Stomach (tissue), 8 donors: ENCODE measurements at regions not wholly inside any gene's neighbourhood (a gene's known extent, or its start where the extent isn't known, plus 50 kb on each side); places are given as distances from the start of the nearest gene placed in this dataset.

ENCODE experiments used
- DNase-seq, 2 donors: peaks; one replicate each; pipeline versions ENCODE4 v3.0.0 to v3.0.0-alpha.2; 2013 to 2019
- H3K27ac ChIP-seq, 5 donors: fragments of 200-600 bp in 4 of 5; sonication (generic) in 4 of 5; one replicate each; pipeline ENCODE4 v1.5.1; 2013 to 2019; ENCODE audit warnings: mild to moderate bottlenecking in 1 of 5, moderate library complexity in 1 of 5
- H3K27me3 ChIP-seq, 3 donors: fragments of 200-600 bp; sonication (generic); one replicate each; pipeline ENCODE4 v1.5.1; 2017 to 2019; ENCODE audit warnings: mixed run types in 1 of 3
- H3K36me3 ChIP-seq, 4 donors: fragments of 200-600 bp; sonication (generic); 1 replicate in 3 of 4; 2 replicates in 1 of 4; pipeline ENCODE4 v1.5.1; 2016 to 2019
- H3K4me1 ChIP-seq, 4 donors: fragments of 200-600 bp; sonication (generic); one replicate each; pipeline ENCODE4 v1.5.1; 2016 to 2019
- H3K4me3 ChIP-seq, 4 donors: fragments of 200-600 bp; sonication (generic) in 3 of 4; one replicate each; pipeline ENCODE4 v1.5.1; 2016 to 2019; ENCODE audit warnings: mild to moderate bottlenecking in 1 of 4
- H3K9me3 ChIP-seq, 4 donors: fragments of 200-600 bp; sonication (generic); one replicate each; pipeline ENCODE4 v1.5.1; 2016 to 2019
- EP300 ChIP-seq: sonication (generic); formaldehyde crosslinking; IDR thresholded peaks from one replicate; pipeline ENCODE4 v1.6.1; 2017; ENCODE audit warnings: antibody characterized with exemption
- POLR2A ChIP-seq, 4 donors: fragments of 450-650 bp; IDR thresholded peaks; one replicate each; pipeline ENCODE4 v1.6.1; 2016; ENCODE audit warnings: antibody characterized with exemption in 4 of 4, control low read depth in 2 of 4, mild to moderate bottlenecking in 1 of 4, moderate library complexity in 1 of 4
- POLR2AphosphoS5 ChIP-seq, 3 donors: sonication (generic); formaldehyde crosslinking; IDR thresholded peaks; one replicate each; pipeline ENCODE4 v1.6.1; 2016; ENCODE audit warnings: antibody characterized with exemption in 3 of 3
- WGBS, 5 donors: extraction: QIAGEN DNeasy Blood & Tissue Kit in 3 of 5; methylation state at CpG; one replicate each; pipeline versions ENCODE4 v1.1.5 to v1.1.7; 2013 to 2018; 5-methylcytosine and 5-hydroxymethylcytosine counted together
- intact Hi-C: fragments of 100-400 bp; cut with DNase I; formaldehyde crosslinking; loops from one replicate; pipeline ENCODE4 v1.15.1; 2023; ENCODE audit warnings: low total_unique reads
- TF ChIP-seq, protein P1 (sequence below), 7 experiments: fragments of 450-650 bp in 4 of 7; fragments of 200-600 bp in 3 of 7; sonication (generic) in 3 of 7; IDR thresholded peaks; one replicate each; pipeline ENCODE4 v1.5.1; 2016 to 2019; ENCODE audit warnings: antibody characterized with exemption in 7 of 7, control low read depth in 2 of 7, mild to moderate bottlenecking in 1 of 7
- donor health status: healthy with polysubstance abuse.
- donor health status: Bipolar disorder and iron deficiency.
- donor health status: healthy.

- H3K4me1 ChIP-seq, result peaks cover 0 to 6% (median under 1%) of the 10 kb centered on the region in 4 donors
- H3K9me3 ChIP-seq, result no peaks in the 10 kb centered on the region
- no peak overlapping the region for H3K4me3 ChIP-seq
- no peaks in the 10 kb centered on the region for H3K36me3 ChIP-seq
- no peaks in the 10 kb centered on the region for H3K27me3 ChIP-seq
- WGBS, 5 donors, result 88 to 93% (median 93%) methylated on average over 20 to 28 of the region's 28 CpGs
- intact Hi-C loops, result no loop called here
- TF ChIP-seq POLR2A (IDR thresholded peaks at IDR 0.05) (no peak), POLR2AphosphoS5 (IDR thresholded peaks at IDR 0.05) (no peak), EP300 (no peak)
- TF ChIP-seq, protein P1, sequence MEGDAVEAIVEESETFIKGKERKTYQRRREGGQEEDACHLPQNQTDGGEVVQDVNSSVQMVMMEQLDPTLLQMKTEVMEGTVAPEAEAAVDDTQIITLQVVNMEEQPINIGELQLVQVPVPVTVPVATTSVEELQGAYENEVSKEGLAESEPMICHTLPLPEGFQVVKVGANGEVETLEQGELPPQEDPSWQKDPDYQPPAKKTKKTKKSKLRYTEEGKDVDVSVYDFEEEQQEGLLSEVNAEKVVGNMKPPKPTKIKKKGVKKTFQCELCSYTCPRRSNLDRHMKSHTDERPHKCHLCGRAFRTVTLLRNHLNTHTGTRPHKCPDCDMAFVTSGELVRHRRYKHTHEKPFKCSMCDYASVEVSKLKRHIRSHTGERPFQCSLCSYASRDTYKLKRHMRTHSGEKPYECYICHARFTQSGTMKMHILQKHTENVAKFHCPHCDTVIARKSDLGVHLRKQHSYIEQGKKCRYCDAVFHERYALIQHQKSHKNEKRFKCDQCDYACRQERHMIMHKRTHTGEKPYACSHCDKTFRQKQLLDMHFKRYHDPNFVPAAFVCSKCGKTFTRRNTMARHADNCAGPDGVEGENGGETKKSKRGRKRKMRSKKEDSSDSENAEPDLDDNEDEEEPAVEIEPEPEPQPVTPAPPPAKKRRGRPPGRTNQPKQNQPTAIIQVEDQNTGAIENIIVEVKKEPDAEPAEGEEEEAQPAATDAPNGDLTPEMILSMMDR (IDR thresholded peaks at IDR 0.05), result no peak
- peak overlapping the region in 1 of 5 donors; percentile 48 for H3K27ac ChIP-seq
- no peak for DNase-seq
Observed at GRCh38 chr21:43353282-43354025, 73.5 kb downstream of the SIK1 start.

GRCh38 chr21:43352568-43353281, 74.2 kb downstream of the SIK1 start:
- intact Hi-C loops, result no loop called here
- 92 to 95% (median 94%) methylated on average over 16 of the region's 16 CpGs for WGBS, 5 donors
- DNase-seq, result no peak
- peak overlapping the region in 1 of 5 donors; percentile 48 for H3K27ac ChIP-seq
- no peaks in the 10 kb centered on the region for H3K36me3 ChIP-seq
- H3K27me3 ChIP-seq, result no peaks in the 10 kb centered on the region
- H3K4me1 ChIP-seq, result peaks cover 0 to 6% (median 0%) of the 10 kb centered on the region in 4 donors
- no peak overlapping the region for H3K4me3 ChIP-seq
- no peaks in the 10 kb centered on the region for H3K9me3 ChIP-seq
- TF ChIP-seq, protein P1 (IDR thresholded peaks at IDR 0.05), result no peak
- TF ChIP-seq POLR2AphosphoS5 (IDR thresholded peaks at IDR 0.05) (no peak), EP300 (no peak), POLR2A (IDR thresholded peaks at IDR 0.05) (no peak)

DNA sequence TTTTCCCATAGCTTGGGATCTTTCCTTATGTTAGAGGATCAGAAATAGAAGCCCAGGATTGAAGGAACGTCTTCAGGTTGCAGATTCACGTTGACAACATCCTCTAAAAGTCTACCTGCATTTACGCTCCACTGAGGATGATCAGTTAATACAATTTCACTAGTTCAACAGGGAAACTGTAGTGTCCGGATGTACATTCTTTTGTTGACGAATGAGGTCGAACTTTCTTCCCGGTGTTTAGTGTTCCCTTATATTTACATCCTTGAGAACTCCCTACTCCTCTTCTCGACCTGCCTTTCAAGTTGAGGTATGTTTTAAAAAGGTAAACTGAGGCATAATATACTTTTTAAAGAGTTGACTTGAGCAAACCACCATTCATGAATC, 74.8 kb downstream of the SIK1 start:
- Histone ChIP-seq H3K27me3 (no peaks in the 10 kb centered on the region), H3K4me3 (no peak overlapping the region), H3K9me3 (no peaks in the 10 kb centered on the region), H3K36me3 (no peaks in the 10 kb centered on the region), H3K27ac (no peak overlapping the region), H3K4me1 (peaks cover 0 to 6% (median 0%) of the 10 kb centered on the region in 4 donors)
- TF ChIP-seq, protein P1 (IDR thresholded peaks at IDR 0.05), result no peak
- TF ChIP-seq EP300, result no peak
- TF ChIP-seq POLR2A (IDR thresholded peaks at IDR 0.05), result no peak
- no peak for TF ChIP-seq POLR2AphosphoS5 (IDR thresholded peaks at IDR 0.05)
- DNase-seq, result no peak
- intact Hi-C loops, result no loop called here
- 88 to 93% (median 90%) methylated on average over 8 of the region's 8 CpGs for WGBS, 5 donors

GRCh38 chr21:43351501-43352153, 75.3 kb downstream of the SIK1 start:
- Histone ChIP-seq H3K27ac (no peak overlapping the region), H3K4me1 (peaks cover 0 to 6% (median 0%) of the 10 kb centered on the region in 4 donors), H3K9me3 (no peaks in the 10 kb centered on the region), H3K36me3 (no peaks in the 10 kb centered on the region), H3K4me3 (no peak overlapping the region), H3K27me3 (no peaks in the 10 kb centered on the region)
- intact Hi-C loops, result no loop called here
- 66 to 78% (median 75%) methylated on average over 13 of the region's 13 CpGs for WGBS, 5 donors
- TF ChIP-seq EP300, result no peak
- TF ChIP-seq, protein P1 (IDR thresholded peaks at IDR 0.05), result no peak
- TF ChIP-seq POLR2AphosphoS5 (IDR thresholded peaks at IDR 0.05), result no peak
- TF ChIP-seq POLR2A (IDR thresholded peaks at IDR 0.05), result no peak
- no peak for DNase-seq
